NCI-H2107 treated with DMSO at 0.1 percent for 48 hours (cell line): ENCODE measurements at regions not wholly inside any gene's neighbourhood (a gene's known extent, or its start where the extent isn't known, plus 50 kb on each side); places are given as distances from the start of the nearest gene placed in this dataset.

Experiments
- DNase-seq: peaks from one replicate; lab custom pipeline; 2025; ENCODE audit not compliant: unreplicated experiment; lab: John Stamatoyannopoulos, UW

DNA sequence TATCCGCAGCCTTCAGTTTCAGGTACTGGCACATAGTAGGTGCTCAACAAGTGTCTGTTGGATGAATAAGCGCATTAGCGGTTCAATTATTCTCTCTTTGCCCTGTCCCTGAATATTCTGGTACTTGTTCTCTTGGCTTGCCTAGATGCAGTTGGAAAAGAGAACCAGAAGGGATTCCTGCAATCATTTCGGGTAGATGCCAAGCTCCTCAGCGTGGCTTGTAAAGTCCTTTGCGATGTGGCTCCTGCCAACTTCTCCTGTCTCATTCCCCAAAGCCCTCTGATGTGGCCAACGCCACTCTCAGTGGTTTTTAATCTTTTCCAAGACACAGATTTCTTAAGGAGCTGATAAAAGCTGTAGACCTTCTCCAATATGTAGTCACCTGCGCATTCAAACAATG, 230.3 kb downstream of the SUDS3 start:
- DNase-seq, result no peak

DNA sequence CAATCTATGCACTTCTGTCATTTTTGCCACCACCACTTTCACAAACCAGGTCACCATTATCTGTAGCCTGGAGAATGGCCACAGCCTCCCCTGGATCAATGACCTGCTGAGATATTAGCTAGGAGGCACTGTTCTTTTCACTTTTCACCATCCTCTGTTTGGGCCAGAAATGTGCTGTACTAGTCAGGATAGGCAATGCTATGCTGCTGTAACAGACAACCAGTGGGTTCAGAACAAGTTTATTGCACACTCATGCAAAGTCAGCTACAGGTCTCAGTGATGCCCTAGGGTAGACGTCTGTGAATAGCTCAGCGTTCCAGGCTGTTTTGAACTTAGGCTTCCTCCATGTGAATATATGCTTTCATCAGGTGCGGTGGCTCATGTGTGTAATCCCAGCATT, 231.5 kb downstream of the SUDS3 start:
- DNase-seq, result no peak

DNA sequence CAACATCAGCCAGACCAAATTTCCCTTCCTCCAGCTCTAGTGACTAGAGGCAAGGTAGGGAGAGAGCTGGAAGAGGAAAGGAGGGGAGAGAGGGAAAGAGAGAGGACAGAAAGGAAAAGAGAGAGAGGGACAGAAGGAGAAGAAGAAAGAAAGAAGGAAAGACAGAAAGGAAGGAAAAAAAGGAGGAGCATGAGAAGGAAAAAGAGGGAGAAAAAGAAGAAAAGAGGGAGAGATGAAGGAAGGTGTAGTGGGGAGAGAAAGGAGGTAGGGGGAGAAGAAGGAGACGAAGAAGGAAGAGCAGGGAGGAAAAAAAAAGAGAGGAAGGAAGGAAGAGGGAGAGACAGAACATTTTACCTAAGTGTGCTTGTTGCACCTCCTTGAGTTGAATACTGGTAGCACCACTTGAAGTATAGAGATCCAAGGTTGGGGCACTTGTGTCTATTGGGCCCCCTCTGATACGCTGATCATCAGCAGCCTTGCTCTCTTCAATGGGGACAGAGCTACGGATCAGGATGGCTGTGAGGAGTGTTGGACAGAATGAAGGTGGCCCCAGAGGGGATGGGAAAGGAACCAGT, 232.5 kb downstream of the SUDS3 start:
- DNase-seq, result no peak

DNA sequence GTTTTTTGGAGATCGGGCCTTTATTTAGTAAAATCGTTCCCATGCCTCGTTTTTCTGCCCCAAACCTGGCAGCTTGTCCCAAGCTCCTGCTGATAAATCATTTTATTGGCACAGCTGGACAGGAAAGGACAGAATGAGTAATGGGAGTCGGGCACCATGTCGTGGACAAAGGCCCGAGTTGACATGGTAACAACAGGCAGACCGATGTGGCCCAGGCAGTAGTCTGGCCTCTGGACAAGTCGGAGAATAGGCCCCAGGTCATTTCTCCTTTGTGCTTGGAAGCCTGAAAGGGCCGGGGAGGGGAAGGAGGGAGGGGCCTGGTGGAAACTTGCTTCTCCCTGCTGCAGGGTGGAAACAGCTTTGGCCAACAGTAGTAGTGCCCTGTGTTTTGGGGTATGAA, 234.9 kb downstream of the SUDS3 start:
- DNase-seq, result no peak

DNA sequence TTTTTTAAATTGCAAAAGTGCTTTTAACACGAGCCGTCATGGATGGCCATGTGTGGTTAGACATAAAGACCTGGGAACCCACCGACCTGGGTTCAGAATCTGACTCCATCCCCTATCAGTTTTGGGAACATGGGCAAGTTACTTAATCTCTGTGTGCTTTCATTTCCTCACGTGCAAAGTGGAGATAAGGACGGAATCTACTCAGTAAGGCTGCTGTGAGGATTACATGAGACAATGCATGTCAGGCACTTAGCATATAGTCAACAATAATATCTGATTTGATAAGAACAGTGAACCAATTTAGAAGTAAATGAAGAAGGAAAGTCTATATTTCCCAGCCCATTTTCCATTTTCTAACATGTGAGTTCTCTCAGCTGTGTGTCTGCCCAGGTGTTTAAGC, 235.4 kb downstream of the SUDS3 start:
- no peak for DNase-seq

DNA sequence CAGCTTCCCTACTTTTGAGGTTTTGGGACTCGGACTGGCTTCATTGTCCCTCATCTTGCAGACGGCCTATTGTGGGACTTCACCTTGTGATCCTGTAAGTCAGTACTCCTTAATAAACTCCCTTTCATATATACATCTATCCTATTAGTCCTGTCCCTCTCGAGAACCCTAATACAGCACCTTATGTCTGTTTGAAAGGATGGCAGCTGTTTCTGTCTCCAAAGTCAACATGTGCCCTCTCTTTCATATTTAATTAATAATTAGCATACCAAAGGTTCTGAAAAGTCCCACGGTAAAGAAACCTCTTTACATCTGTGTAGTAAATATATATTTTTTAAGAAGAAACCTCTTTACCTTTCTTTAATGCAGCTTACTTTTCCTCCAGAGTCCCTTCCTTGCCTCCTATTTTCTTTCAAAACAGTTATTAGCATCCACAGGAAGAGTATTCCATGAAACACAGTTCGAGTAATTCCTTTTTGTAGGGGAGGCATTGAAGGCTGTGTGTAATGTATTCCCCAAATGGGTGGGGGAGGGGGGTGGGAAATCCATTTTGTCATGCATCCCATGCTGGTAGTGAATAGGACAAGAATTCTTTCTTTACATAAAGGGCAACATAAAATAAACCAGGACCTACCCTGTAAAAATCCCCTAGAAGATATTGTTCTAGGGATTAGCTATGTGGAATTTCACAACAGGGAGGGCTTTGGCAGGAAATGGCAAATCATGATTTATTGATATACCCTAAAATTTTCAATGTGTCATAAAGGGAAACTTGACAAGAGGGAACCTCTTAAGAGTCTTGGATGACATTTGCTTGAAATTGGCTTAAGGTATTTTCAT, 241.5 kb downstream of the SUDS3 start:
- no peak for DNase-seq

DNA sequence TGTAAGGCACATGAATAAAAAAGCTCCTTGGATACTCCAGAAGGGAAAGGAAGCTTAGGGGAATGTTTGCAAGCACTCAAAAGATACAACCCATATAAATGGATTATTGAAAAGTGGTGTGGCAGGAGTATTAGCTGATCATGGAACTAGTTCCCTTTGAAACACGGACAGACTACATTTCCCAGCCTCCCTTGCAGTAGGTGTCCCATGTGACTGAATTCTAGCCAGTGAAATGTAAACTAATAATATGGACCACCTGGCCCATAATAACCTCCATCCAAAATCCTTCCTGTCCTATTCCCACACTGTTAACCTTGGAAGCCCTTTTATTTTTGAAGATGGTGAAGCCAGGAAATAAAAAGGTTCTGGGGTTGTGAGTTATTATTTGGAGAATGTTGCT, 242.3 kb downstream of the SUDS3 start:
- DNase-seq, result no peak

DNA sequence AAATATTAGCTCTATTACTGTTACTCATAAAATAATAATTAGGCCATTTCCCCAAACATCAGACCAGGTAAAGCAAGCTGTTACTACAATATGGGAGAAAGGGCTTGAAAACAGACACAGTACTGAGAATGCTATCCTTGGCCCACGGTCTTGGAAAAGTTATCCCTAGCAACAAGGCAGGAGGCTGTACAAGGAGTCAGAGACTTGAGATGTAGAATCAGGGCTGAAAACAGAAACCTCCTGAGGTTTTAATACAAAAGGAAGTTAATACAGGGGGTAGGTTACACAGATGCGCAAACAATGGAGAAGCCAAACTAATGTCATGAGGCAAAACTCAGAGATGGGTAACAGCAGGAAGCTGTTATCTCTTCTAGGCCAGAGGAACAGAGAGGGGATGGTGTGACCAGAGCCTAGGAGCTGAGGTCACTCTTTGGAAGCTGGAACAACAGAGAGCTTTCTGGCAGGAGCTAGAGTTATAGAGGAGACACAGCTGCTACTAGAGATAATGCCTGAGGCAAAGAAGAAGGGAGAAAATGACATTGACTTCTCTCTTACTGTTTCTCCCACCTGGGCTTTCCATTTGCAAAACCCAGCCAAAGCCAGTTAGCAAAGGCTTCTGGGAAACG, 248.8 kb downstream of the SUDS3 start:
- DNase-seq, result no peak

DNA sequence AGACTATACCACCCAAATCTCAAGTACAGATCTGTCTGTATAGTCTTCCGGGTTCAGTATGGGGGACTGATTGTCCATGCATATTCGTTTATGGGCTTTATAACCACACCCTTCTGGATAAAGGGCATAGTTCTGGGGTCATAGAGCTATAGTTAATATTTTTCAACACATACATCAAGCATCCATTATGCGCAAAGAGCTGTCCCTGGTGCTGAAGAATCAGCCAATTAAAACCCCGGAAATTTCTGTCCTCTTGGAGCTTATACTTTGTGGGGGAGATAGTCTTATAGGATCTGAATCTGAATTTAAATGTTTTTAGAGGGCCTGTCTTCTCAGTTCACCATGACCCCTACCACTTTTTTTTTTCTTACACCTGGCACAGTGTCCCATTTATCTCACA, 256.7 kb downstream of the SUDS3 start:
- DNase-seq, result no peak

DNA sequence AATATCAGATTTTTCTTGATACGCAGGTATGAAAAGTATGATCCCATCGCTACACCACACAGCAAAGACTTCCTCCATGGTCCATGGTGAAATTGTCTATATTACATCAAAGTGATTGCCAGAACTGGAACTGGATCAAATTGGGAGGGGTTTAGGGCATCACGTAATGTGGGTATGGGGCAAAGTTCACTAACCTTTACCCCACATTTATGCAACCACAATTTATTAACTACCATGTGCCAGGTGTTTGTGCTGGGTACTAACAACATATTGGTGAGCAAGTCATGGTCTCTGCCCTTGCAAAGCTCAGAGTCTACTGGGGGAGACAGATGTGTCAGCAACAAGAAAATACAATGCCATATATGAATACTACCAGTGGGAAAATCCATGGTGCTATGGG, 258.9 kb downstream of the SUDS3 start:
- no peak for DNase-seq

DNA sequence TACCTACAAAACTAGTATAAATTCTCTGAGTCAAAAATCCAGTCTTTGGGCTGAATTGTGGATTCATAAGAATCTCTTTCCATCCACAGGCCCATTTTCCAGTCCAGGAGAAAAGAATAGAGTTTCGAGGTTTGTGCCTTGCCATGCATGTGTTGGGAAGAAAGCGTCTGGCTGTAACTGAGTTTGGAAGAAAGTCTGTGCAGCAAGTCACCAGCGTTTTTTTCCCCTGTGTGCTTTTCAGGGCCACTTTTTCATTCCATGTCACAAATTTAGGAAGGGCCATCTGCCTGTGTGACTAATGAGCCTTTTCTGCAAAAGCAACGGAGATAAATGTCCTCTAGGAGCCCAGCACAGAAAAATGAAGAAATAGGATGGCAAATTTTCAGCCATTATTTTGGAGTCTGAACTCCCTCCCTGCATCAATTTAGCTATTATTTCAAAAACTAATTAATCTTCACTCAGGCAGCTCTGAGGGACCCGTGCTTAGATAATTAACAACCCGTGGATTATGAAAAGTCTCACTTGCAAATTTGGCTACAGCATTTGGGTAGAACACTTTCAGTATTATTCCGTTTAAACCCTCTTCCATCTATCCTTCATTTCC, 261.5 kb downstream of the SUDS3 start:
- no peak for DNase-seq

DNA sequence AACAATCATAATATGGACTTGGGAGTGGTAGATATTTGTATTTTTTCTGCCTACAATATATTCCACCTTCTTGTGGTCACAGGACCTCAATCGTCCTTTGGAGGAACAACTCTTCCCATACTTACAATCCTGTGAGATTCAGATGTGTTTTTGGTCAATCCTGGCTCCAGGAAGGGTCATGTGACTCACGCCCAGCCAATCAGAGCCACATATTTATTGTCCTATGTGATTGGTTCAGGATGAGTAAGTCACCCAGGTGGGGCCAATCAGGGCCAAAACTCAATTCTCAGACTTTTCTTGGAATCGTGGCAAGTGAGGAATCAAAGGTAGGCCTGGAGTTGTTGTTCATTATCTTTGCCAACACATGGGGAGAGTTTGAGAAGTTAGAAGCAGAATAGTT, 264.9 kb downstream of the SUDS3 start:
- DNase-seq, result no peak

DNA sequence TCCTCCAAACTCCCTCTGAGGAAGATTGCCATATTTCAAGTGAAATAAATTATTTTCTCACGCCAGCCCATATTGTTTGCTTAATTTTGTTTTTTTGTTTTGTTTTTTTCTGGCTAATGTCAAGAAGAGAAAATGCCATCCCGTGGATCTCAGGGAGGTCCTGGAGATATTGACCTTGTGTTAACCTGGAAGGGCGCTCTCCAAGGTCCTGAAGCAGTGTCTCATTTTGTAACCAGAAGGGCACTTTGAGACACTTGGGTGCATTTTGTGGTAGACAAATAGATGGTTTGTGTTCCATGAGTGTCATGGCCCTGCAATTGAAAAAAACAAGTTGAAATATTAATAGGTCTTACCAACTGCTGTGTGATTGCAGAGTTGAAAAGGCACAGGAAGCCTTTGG, 268.9 kb downstream of the SUDS3 start:
- no peak for DNase-seq

DNA sequence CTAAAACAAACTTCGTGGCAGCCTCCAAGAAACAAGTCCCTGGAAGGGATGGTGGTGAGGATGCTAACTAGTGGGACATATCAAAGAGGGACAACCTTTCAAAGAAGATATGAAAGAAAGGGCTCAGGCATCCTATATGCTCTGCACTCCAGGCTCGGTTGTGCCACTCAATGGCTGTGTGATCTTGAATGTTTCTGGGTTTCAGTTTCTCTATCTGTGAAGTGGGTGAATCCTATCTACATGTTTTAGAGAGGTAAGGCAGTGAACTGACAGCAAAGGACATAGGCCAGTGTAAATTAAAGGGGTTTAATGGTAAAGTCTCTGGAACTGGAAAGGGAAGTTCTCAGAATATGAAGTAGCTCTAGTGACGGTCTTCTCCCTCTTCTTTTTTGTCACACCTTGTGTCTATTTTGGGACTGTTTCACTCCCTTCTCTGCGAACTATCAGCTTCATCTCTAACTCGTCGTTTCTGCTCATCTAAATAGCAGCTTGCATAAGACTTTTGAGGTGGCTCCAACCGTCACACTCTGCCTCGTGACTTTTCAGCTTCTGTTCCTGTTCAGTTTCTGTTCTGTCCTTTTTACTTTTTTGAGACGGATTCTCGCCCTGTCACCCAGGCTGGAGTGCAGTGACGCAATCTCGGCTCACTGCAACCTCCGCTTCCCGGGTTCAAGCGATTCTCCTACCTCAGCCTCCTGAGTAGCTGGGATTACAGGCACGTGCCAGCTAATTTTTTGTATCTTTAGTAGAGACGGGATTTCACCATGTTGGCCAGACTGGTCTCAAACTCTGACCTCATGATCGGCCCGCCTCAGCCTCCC, 273.6 kb downstream of the SUDS3 start:
- DNase-seq, result no peak

DNA sequence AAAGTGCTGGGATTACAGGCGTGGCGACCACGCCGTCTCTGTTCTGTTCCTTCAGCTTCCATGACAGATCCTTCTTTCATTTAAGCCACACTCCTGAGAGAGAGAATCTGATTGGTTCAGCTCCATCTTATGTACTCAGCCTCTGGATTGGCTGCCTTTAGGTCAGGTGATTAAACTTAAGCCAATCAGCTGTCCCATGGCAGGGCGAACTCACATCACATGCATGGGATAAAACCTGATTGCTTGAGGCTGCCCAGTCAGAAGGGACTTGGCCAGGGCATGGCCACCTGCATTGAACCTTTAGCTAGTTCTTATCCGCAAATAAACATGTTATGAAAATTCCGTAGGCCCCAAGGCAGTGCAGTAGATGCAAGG, 274.2 kb downstream of the SUDS3 start:
- no peak for DNase-seq

DNA sequence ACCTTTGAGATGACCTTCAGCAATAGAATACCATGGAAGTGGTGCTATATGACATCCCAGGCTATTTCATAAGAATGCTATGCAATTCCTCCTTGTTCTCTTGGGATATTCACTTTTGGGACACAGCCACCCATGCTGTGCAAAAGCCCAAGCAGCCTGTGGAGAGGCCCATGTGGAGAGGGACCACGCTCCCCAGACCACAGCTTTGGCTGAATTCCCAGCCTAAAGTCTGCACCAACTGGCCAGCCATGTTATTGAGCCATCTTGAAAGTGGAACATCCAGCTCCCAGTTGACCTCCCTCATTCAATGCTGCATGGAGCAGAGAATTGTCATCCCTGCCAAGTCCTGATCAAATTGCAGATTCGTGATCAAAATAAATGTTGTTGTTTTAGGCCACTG, 275.1 kb downstream of the SUDS3 start:
- DNase-seq, result no peak

DNA sequence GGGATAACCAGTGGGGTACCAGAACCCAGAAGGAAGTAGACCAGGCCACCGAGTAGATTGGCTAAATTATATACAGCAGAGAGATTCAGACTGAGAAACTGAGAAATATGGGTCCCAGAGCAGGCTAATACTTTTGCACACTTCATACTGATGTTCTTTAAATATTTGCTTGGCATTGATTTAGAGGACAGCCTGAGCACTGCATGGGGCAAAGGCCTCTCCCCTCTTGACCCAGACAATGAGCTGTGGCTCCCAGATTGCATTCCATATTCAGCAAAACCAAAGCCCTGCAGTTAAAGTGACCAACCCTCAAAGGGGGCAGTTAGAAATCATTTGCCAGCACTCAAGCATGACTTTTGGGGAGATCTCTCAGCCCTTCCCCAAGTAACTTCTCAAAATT, 279.2 kb downstream of the SUDS3 start:
- DNase-seq, result no peak

DNA sequence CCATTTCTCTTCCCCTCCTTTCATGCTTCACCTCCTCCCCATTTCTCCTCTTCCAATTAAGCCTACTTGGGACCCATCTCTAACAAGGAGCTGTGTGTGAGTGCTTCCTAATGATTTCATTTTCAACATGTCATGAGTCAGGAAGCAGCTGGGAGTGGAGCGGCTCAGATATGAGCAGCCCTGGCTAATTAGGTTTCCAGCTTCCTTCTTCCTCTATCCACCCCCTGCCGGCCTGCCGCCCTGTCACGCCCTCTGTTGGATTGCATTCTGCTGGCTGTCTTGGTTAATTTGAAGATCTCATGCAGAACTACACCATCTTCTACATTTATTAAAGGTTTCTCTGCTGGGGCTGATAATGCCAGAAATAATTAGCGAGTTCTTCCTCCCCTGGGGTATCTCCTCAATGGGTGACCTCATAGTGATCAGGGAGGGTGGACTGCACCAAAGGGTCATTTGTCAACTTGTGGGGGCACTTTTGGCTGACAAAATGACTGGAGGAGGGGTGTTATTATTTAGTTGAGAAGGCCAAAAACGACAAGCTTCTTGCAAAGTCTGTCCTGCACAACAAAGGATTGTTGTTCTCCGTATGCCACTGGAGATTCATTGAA, 300.9 kb upstream of the SRRM4 start:
- DNase-seq, result no peak

DNA sequence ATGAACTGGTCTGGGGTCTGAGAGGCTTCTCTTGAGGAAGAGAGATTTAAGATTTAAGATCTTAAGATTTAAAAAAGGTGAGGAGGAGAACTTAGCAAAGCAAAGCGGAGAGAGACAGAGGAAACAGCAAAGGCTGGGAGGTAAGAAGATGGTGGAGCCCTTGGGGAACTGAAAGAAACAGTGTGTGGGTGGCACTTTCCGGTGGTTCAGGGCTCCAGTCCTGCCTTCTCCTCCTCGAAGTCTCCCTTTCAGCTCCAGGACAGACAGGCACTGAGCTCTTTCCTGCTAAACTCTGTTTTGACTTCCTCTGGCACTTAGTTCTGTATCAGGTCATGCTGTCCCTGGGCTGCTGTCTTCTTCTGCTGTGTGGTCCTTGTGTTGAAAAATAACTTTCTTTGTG, 298.7 kb upstream of the SRRM4 start:
- DNase-seq, result no peak

DNA sequence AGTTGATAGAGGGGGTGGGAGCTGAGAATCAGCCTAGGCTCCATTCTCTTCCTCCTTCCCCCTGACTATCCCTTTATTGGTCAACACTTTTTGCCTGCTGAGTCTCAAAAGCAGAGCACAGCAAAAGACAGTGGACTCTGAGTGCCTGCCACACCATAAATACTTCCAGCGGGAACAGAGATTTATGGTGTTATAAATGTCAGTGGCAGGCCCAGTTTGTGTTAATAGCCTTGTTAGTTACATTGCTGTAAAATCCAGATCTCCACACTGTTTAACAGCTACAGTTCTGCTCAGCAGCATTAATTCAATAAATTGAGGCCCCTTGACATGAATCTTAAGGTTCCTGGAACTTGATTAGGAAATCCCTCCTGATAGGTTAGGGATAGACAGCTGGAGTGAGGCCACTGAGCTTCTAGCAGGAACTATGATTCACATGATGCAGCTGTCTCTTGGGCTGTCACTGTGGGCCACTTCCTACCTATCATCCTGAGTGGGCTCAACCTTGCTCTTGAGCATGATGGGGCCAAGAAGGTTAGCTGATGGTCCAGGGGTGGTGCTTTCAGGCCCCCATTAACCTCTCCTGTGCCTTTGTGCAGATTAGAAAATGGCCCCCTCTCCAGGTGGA, 295.2 kb upstream of the SRRM4 start:
- DNase-seq, result no peak
